ENCODE measurements at regions not wholly inside any gene's neighbourhood (a gene's known extent, or its start where the extent isn't known, plus 50 kb on each side); places are given as distances from the start of the nearest gene placed in this dataset.

DNA sequence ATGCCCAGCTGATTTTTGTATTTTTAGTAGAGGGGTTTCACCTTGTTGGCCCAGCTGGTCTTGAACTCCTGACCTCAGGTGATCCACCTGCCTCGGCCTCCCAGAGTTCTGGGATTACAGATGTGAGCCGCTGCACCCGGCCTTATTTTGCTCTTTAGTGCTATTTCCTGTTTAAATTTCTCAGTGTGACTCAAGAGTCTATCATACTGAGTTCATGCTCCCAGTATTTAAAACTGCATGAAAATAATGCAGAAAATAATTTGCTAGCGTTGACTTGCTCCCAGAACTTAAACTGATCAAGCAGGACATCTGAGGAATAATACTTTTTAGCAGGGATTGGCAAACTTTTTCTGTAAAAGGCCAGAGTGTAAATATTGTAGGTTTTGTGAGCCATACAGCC lies 86.4 kb upstream of the C1orf21 start:
- no peak overlapping the region for H3K27ac ChIP-seq
- TF ChIP-seq, protein P1, sequence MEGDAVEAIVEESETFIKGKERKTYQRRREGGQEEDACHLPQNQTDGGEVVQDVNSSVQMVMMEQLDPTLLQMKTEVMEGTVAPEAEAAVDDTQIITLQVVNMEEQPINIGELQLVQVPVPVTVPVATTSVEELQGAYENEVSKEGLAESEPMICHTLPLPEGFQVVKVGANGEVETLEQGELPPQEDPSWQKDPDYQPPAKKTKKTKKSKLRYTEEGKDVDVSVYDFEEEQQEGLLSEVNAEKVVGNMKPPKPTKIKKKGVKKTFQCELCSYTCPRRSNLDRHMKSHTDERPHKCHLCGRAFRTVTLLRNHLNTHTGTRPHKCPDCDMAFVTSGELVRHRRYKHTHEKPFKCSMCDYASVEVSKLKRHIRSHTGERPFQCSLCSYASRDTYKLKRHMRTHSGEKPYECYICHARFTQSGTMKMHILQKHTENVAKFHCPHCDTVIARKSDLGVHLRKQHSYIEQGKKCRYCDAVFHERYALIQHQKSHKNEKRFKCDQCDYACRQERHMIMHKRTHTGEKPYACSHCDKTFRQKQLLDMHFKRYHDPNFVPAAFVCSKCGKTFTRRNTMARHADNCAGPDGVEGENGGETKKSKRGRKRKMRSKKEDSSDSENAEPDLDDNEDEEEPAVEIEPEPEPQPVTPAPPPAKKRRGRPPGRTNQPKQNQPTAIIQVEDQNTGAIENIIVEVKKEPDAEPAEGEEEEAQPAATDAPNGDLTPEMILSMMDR (conservative IDR thresholded peaks at IDR 0.05), result no peak
- TF ChIP-seq ZFX (IDR thresholded peaks at IDR 0.05), result no peak

- no peak overlapping the region for H3K27ac ChIP-seq
- no peak for TF ChIP-seq ZFX (IDR thresholded peaks at IDR 0.05)
- TF ChIP-seq, protein P1 (conservative IDR thresholded peaks at IDR 0.05), result no peak
Measured at GRCh38 chr1:184301227-184301626, 85.6 kb upstream of the C1orf21 start.

- no peak for TF ChIP-seq ZFX (IDR thresholded peaks at IDR 0.05)
- TF ChIP-seq, protein P1 (conservative IDR thresholded peaks at IDR 0.05), result no peak
- H3K27ac ChIP-seq, result no peak overlapping the region
Measured at GRCh38 chr1:184302346-184302745, 84.5 kb upstream of the C1orf21 start.

- TF ChIP-seq ZFX (IDR thresholded peaks at IDR 0.05), result no peak
- TF ChIP-seq, protein P1 (conservative IDR thresholded peaks at IDR 0.05), result no peak
- no peak overlapping the region for H3K27ac ChIP-seq
Measured at GRCh38 chr1:184310157-184310819, 76.5 kb upstream of the C1orf21 start.

DNA sequence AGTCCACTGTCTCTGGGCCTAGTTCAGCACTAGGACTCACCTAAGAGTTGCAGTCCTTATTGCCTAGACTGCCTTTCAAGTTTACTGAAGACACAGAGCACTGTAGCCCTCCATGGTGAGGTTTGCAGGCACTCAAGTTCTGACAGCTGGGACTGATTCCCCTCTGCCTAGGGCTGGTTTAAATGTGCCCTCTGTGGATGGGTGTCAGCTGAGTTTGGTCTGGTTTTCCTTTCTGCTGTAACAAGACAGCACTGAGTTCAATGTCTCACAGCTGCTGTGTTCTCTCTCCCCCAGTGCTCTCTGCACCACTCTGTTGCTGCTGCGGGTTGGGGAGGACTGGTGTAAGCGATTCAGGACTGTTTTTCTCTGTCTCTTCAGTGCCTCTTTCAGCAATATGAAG lies 75.2 kb upstream of the C1orf21 start:
- no peak overlapping the region for H3K27ac ChIP-seq

DNA sequence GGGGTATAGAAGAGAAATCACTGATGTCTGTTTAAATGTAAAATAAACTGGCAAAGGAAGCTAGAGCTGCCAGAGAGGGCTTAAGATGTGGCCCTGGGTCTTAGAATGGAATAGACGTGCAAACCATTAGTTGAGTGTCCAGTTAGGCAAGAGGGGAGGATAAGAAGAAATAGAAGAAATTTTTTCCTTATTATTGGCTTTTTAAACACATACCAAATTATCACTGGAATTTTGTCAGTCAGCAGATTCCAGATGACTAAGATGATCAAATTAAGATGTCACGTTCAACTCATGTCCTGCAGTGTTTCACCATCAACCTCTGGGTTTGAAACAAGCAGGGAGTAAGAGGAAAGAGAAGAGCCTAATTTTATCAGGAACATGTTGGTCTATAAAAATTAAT lies 71.6 kb upstream of the C1orf21 start:
- TF ChIP-seq, protein P1 (conservative IDR thresholded peaks at IDR 0.05), result no peak
- no peak for TF ChIP-seq ZFX (IDR thresholded peaks at IDR 0.05)
- H3K27ac ChIP-seq, result no peak overlapping the region

More for the DNA sequence above, 75.2 kb upstream of the C1orf21 start:
- no peak for TF ChIP-seq ZFX (IDR thresholded peaks at IDR 0.05)
- TF ChIP-seq, protein P1 (conservative IDR thresholded peaks at IDR 0.05), result no peak

GRCh38 chr1:184319879-184320278 lies 67.0 kb upstream of the C1orf21 start:
- H3K27ac ChIP-seq, result no peak overlapping the region
- no peak for TF ChIP-seq ZFX (IDR thresholded peaks at IDR 0.05)
- TF ChIP-seq, protein P1 (conservative IDR thresholded peaks at IDR 0.05), result no peak

Data from C4-2B (cell line).